AML-193 (cell line): ENCODE measurements at regions not wholly inside any gene's neighbourhood (a gene's known extent, or its start where the extent isn't known, plus 50 kb on each side); places are given as distances from the start of the nearest gene placed in this dataset.

Experiments
- DNase-seq, 2 experiments: peaks; one replicate each; lab custom pipeline; 2025; lab: John Stamatoyannopoulos, UW

GRCh38 chr4:23245203-23245832, 552.6 kb downstream of the GBA3 start:
- no peak for DNase-seq

GRCh38 chr4:23242962-23243361, 550.2 kb downstream of the GBA3 start:
- DNase-seq = no peak

GRCh38 chr4:23241408-23241807, 548.7 kb downstream of the GBA3 start:
- no peak for DNase-seq

- DNase-seq = no peak
Measured at GRCh38 chr4:23238848-23239247, 546.1 kb downstream of the GBA3 start.

- no peak for DNase-seq
Measured at GRCh38 chr4:23237771-23238170, 545.0 kb downstream of the GBA3 start.

- no peak for DNase-seq
Measured at GRCh38 chr4:23235628-23236390, 543.1 kb downstream of the GBA3 start.

- DNase-seq = no peak
Measured at GRCh38 chr4:23234716-23235115, 542.0 kb downstream of the GBA3 start.

GRCh38 chr4:23234018-23234417, 541.3 kb downstream of the GBA3 start:
- DNase-seq = no peak

- no peak for DNase-seq
Measured at GRCh38 chr4:23233596-23233995, 540.9 kb downstream of the GBA3 start.

GRCh38 chr4:23232987-23233386, 540.2 kb downstream of the GBA3 start:
- no peak for DNase-seq

- no peak for DNase-seq
Measured at GRCh38 chr4:23225564-23225963, 532.8 kb downstream of the GBA3 start.

GRCh38 chr4:23224684-23225420, 532.1 kb downstream of the GBA3 start:
- no peak for DNase-seq

- no peak for DNase-seq
Measured at GRCh38 chr4:23220911-23221310, 528.2 kb downstream of the GBA3 start.

GRCh38 chr4:23219779-23220408, 527.2 kb downstream of the GBA3 start:
- no peak for DNase-seq

- DNase-seq = no peak
Measured at GRCh38 chr4:23213198-23213597, 520.5 kb downstream of the GBA3 start.

- DNase-seq = no peak
Measured at GRCh38 chr4:23212558-23212957, 519.8 kb downstream of the GBA3 start.

- DNase-seq = no peak
Measured at GRCh38 chr4:23207059-23207458, 514.3 kb downstream of the GBA3 start.

GRCh38 chr4:23202712-23203247, 510.0 kb downstream of the GBA3 start:
- DNase-seq = no peak

GRCh38 chr4:23194751-23195150, 502.0 kb downstream of the GBA3 start:
- peak in 1 of 2 experiments; percentile 6 for DNase-seq

GRCh38 chr4:23174179-23174578, 481.4 kb downstream of the GBA3 start:
- no peak for DNase-seq

- no peak for DNase-seq
Measured at GRCh38 chr4:23171976-23172375, 479.2 kb downstream of the GBA3 start.

GRCh38 chr4:23169608-23170311, 477.0 kb downstream of the GBA3 start:
- DNase-seq = no peak
